ENCODE measurements at regions not wholly inside any gene's neighbourhood (a gene's known extent, or its start where the extent isn't known, plus 50 kb on each side); places are given as distances from the start of the nearest gene placed in this dataset.

DNA sequence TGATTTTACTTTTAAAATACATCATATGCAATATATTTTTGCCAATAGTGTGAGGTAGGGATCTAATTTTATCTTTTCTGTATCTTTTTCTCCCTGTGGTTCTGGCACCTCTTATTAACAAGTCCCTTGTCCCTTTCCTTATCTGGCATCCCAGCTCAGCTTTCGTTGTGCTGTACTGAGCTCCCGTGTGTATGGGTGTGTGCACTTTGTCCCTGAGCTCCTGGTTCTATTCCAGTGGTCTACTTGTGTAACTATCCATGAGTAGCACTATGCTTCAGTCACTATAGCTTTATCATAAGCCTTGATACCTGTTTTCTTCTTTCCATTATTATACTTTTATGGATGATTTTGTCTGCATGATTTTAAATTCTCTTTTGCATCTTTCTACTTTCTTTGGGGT, 401.4 kb upstream of the POU3F3 start:
- no peak for DNase-seq

DNA sequence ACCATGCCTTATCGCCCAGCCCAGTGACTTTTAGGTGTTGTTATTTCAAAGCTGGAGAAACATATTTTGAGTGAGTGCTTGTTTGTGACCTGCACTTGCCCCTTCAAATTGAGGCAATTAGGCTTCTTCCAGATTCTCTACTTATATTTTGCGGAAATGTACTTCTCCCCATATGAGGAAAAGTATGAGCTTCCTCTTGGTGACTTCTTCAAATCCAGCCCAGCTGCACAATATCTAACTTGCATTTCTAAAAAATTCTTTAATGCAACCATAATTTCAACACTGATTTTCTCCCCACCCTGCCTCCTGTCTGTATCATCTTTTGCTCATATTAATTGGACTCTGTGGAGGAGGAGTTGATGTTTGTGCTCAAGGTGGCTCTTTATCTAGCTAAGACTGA, 391.2 kb upstream of the POU3F3 start:
- DNase-seq, result no peak

DNA sequence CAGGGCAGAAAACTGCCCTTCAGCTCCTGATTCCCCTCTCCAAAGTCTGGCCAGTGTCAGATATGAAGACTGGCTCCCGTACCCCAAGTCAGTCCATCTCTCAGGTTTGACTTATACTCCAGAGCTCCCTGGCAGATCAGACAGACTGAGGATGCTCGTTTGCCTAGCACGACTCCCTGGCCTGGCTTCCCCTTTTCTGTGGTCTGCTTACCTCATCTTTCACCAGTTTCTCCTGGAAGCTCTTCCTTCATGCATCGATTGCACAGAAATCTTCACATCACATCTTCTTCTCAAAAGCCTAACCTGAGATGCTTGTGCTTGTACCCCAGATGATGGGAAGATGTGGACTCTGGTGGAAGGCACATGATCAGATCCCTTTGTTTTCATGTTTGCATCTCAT, 387.9 kb upstream of the POU3F3 start:
- DNase-seq, result no peak

DNA sequence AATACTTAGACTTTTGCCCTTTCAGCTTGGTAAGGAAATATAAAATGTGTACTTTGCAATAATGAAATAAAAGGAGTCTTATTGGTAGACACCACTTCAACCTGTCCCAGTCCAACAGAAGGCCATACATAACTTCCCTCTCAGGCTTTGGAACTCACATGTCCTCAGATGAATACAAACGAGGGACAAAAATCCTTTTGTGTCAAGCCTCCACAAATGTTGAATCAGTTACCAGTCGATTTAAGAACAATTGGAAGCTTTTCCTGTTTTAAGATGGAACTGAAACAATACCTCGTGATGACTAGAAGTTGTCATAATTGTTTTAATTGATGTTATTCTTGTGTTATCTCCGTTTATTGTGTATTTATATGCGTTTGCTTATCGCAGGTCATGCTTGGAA, 385.1 kb upstream of the POU3F3 start:
- no peak for DNase-seq

DNA sequence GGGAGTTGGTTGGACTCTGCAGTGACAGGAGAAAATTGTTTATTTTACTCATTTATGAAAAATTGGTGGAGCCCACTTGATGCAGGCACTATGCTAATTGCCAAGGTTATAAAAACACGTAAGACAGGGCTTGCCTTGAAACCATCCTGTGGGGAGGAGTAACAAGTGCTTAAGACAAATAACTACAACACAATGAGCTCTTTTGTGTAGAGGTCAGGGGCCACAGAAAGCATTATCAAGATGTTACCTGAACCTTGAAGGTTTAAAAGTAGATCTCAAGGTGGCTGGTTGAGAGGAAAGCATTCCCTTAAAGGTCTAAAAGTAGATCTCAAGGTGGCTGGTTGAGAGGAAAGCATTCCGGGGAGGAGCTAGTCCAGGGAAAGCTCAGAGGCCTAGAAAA, 381.8 kb upstream of the POU3F3 start:
- DNase-seq, result no peak

DNA sequence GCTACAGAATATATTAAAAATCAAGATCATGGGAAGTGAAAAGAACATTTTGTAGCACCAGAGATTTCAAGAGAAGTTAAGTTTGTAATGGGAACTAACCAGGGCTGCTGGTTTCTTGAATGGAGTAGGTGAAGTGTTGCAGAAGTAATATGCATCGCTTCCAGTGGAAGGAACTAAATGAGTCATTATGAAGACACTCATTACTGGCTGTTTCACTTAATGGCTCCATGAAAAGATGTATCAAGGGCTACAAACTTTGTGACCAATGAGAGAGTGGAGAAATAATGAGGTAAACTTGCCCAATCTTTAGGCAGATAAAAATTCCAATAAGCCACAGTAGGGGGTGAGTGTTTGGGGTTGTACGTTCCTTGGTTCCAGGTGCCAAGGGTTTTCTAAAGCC, 380.4 kb upstream of the POU3F3 start:
- no peak for DNase-seq

DNA sequence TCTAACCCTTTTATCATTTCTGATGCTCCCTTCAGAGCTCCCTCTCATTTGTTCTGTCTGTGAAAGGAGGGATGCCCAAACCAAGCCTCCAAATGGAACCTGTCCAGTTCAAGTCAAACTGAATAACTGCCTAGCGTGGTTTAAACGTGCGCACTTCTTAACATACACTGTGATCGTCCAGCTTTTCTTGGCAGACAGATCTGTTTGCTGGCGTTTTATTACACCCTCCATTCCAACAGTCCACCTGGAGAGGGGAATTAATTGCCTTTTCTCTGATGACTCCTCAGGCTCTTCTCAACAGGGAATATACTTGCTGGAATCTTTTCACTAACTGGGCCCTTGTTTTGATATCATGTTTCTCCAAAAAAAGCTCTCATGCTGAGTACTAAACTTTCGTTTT, 379.2 kb upstream of the POU3F3 start:
- no peak for DNase-seq

DNA sequence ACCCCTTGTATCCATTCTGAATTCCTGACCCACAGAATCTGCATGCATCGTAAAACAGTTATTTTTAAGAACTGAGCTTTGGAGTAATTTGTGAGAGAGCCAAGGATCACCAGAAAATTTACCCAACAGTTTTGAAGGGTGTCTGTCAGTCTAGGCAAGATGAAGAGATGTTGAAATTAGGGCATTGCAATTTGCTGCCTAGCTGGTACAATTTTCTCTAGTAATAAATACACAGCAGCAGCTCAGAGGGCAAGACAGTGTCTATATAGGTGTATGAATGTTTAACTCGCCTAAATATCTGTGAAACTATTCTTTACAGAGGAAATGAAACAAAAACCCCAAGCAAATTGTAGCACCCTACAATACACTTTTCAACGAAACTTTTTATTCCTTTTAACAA, 377.8 kb upstream of the POU3F3 start:
- no peak for DNase-seq

DNA sequence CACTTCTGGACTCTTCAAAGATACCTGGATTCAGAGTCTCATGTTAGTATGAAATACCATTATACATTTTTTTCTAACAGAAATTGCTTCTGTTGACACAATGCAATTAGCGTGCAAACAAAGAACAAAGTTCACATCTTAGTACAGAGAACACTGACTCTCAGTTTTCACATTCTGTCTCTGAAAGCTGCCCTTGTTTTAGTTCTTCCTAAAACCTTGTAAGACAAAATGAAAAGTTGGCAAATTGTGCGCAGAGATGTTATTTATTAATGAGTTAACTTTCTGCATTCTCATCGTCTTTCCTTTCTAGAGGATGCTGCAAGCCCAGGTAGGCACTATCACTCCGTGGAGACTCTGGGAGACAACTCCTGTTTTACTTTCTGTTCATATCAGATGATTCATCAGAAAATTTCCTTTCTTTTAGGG, 377.3 kb upstream of the POU3F3 start:
- no peak for DNase-seq

DNA sequence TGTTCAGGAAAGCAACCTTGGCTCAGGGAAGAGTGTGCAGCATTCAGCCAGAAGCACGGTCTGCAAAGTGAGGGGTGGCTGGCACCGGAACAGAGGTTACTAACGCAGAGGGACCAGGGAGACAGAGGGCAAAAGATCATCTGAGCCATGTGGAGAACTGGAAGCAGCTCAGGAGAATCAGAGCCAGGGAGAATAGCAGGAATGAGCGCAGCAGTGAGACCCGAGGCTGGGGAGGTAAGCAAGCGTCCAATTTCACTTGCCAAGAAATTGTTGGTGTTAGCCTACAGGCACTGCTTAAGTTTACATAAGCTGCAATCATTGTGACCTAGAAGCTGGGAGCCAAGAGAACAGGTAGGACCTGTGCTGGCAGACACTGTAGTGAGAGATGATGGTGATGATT, 372.6 kb upstream of the POU3F3 start:
- no peak for DNase-seq

DNA sequence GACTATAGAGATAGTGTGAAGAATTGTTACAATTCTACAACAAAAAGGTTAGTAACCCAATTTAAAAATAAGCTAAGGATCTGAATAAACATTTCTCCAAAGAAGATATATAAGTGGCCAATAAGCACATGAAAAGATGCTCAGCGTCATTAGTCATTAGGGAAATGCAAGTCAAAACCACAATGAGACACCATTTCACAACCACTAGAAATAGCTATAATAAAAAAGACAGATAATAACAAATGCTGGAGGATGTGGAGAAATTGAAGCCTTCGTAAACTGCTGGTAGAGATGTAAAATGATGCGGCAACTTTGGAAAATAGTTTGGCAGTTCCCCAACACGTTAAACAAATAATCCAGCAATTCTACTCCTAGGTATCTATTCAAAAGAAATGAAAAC, 366.5 kb upstream of the POU3F3 start:
- DNase-seq, result no peak

DNA sequence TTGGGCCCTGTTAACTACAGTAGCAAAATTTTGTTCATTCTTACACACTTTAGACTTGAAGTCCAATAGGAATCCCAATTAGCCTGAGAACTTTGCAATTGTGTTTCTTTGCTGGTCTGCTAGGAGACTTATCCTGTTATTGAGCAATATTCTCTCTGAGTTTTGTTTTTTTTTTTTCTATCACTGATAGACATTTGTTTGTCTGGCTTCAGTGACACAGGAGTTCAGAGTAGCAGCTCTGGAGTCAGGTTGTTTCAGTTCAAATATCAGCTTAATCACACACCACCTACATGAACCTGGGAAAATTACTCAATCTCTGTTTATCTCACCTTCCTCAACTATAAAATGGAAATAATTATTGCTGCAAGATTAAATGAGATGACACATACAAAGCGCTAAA, 360.2 kb upstream of the POU3F3 start:
- DNase-seq, result no peak

DNA sequence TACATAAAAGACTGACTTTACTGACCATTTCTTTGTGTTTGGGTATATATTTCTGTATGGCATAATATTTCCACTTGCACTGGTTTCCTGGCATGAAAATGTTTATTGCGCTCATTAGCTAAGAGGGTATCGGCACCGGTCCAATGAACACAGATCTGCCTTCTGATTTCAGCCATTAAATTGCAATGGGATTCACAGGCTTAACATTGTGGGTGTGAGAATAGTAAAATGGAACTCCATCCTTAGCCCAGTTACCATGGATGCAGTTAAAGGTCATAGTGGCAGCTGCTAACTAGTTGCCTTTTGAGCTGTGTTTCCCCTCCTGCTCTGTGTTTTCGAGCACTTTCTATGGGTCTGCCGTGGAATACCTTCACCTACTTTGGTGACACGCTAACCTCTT, 352.6 kb upstream of the POU3F3 start:
- peak; percentile 43 for DNase-seq

DNA sequence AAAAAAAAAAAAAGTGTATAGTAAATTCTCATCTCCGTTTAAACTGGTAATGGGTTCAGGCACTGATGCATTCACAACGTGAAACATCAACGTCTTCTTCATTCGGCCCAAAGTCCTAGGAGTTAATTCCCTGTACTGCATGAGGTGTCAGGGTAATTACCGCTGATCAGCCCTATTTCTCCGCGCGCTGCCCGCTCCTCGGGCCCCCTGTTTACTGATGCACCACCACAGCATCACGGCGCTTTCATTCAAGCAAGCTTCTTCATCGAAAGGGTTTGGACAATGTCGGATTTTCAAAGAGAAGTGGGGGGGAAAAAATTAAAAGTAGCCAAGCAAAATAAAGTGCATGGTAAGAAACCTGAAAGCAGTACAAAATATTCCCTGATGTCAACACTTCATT, 352.0 kb upstream of the POU3F3 start:
- DNase-seq, result no peak

DNA sequence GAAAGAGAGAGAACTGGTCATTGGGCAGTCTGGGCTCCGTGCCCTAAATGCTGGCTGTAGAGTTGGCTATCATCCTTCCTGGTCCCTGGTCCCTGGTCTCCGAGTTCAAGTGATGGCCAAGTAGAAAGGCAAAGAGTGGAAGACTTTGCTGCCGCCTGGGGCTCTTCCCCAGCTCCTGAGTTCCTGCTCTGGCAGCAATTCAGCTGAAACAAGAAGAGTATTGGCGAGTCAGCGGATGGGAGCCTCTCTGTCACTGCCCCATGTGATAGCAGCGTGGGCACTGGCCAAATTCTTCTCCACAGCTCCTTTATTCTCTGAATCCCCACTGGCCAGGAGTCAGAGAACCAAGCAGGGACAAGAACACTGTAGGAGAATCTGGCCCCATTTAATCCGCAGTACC, 351.0 kb upstream of the POU3F3 start:
- no peak for DNase-seq

DNA sequence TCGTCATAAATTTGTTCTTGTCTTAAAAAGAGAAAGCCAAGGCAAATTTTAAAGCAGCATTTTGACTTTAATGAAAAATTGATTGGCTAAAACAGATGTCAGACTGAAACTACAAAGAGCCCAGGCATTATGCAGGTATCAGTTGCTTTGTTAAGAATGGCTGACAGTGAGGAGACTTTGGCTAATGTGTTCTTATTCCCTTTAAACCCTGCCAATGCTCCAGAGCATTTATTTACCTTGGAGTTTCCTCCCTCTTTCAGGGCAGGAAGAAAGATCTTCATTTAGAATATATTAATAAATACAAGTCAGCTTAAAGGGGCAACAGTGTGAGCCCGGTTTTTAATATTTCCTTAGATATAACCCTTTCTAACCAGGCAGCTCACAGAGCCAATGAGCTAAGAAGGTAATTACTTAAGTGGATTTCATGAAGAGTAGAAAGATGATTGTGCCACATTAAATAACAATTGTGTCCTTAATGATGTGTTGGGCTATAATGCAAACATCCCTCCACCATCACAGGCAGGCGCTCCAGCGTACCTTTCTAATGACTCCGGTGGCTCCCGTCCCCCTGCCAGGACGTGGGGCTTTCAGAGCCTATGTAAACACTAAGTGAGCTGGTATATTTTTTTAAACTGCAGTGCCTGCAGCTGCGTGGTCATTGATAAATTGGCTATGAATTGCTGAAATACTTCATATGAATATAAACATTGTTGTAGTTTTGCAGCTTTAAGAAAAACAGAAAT, 349.4 kb upstream of the POU3F3 start:
- peak; percentile 25 for DNase-seq

DNA sequence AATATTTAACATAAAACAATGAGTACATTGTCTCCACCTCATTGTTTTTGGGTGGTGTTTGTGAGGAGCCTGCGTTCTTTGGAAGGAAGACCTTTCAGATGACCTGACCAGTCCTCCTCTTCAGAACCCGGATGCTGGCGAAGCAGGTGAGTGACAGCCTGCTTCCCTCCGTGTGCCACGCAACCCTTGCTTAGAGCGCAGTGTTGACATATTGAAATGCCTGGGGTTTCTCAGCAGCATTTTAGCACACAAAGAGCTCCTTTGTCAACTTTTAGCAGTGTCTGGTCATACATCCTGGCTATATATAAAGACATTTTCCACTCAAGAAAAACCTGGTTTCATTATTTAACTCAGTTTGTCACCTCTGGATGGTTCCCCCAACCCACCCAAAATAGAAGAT, 335.7 kb upstream of the POU3F3 start:
- DNase-seq, result no peak

DNA sequence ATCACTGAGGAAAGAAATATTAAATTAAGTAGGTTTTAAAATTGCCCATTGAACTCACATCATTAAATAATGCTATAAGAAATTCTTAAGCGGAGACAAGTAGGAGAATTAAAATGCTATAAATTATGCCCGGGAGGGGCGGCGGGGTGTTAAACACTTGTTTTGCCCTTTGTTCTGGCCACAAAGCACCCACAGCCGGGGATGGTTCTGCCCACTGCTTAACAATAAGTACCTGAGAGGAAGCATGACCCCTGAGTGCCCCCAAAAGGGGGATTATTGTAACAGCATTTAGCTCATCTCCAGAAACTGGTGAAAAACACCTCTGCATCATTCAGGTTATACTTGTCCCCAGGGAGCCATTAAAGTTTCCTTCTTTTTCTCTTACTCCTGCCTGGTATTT, 332.7 kb upstream of the POU3F3 start:
- DNase-seq, result peak; percentile 5

DNA sequence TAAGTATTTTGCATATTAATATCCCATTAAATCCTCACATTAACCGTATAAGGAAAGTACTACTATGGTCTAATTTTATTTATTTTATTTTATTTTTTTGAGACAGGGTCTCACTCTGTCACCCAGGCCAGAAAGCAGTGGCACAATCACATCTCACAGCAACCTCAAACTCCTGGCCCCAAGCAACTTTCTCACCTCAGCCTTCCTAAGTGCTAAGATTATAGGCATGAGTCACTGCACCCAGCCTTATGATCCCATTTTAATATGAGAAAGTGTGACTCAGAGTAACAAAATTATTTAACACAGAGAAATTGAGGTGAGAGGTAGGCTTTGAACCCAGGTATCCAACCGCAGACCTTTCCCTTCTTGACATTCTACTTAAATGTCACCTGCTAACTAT, 330.0 kb upstream of the POU3F3 start:
- no peak for DNase-seq

DNA sequence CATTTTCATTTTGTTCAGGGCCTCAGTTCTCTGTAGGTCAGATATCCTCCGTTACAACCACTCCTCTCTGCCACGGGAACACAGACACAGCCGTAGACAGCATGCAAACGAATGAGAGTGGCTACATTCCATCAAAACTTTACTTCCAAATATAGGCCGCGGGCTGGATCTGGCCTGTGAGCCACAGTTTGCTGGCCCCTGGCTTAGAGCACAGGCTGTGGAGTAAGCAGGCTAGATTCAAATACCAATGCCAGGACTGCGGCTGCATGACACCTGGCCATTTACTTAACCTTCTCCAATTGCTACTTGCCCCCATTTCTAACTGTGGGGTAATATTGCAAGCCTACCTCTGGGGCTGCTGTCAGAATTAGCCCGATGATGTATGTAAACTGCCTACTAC, 325.8 kb upstream of the POU3F3 start:
- DNase-seq, result no peak

DNA sequence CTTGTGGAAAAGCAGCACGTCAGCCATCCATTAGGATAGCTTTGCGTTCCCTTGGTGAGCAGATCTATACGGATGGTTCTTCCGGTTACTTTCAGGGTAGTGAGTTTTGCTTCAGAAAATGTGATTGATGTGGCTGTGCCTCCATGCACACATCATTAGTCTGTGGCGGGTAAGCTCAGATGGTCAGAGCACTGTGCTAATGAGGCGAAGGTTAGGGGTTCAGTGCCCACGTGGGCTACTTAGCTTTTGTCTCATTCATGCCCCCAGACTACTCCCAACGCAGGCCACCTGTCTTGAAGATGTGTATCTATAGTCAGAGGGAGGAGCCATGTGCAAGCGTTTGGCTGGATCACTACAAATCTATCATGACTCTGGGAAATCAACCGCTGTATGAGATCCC, 322.8 kb upstream of the POU3F3 start:
- no peak for DNase-seq

DNA sequence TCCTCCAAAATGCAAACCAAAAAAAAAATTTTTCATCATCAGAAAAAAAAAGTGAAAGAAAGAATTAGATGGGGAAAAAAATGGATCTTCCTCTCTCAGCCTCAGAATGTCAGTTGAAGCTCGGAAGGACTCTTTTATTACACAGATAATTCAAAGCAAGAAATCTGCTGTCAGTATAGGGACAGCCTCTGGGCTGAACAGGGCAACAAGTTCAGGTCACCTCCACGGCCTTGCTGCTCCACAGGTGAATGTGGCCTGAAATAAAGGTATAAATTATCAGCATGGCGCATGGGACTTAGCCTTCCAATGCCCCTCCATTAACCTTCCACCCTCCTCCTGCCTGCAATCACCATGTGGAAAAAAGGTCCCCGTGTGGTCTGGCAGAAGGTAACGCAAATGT, 316.8 kb upstream of the POU3F3 start:
- no peak for DNase-seq

DNA sequence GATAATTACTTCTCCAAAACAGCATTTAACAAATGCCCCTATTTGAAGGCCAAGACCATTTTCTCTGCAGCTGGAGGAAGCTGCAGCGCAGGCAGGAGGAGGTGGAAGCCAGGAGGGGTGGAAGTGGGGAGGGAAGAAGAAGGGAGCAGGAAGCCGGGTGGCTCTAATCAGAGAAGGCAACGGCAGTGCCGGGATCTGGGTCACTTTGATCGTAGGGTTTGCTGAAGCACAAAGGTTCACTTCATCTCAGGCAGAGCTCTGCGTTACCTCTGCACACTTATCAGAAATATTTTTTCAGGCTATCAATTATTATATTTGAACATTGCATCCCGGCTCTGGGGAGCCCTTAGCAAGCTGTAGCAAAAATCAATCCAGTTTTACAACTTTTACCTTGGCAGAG, 315.8 kb upstream of the POU3F3 start:
- no peak for DNase-seq

DNA sequence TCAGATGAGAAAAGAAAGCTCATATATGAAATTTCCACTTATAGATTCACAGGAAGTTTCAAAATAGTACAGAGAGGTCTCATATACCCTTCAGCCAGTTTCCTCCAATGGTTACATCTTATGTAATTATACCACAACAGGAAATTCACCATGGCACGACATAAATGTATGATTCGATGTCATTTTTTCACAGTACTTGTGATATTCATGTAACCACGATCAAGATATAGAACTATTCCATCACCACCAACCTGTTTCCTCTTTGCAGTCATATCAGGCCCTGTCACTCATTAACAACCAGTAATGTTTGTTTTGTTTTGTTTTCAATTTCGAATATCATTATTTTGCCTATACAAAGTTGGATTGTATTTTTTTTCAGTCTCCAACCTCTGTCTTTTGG, 314.3 kb upstream of the POU3F3 start:
- DNase-seq, result no peak

DNA sequence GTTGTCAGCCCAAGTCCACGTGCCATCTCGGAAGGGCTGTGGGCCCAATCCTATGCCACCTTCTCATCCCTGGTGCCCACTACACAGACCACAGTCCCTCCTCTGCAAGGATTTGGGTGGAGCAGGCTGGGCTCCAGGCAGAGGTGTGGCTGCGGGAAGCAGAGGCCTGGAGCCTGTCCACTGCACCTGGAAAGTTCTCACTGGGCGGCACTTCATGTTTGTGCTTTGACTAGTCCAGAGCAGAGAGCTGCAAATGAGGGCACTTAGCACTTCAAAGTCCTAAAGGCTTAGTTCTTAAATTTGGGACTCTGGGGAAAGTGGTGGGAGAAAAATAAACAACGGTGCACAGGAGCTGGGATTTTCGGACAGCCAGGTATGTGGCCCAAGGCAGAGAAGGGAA, 308.9 kb upstream of the POU3F3 start:
- DNase-seq, result no peak

DNA sequence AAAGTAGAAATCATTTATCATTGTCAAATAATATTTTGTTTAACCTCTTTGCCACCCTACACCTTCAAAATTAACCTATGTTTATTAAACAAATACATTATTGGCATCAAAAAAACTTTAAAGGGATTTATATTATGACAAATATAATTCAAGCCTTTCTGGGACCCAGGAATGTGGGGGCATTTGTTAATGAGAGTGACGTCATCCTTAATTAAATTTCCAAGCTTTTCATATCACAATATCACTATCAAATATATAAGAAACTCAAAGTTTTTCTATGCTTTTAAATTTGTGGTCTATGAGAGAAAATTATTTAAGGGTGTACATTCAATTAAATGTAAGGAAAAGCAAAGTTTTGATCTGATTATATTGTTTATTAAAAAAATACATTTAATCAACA, 307.4 kb upstream of the POU3F3 start:
- DNase-seq, result no peak

All from NCI-H2029 (cell line).